GM21390 (cell line): ENCODE measurements at regions not wholly inside any gene's neighbourhood (a gene's known extent, or its start where the extent isn't known, plus 50 kb on each side); places are given as distances from the start of the nearest gene placed in this dataset.

Experiments
- ATAC-seq: cut with Tn5 transposase; IDR thresholded peaks from one replicate; pipeline ENCODE4 v1.9.1; 2021; ENCODE audit not compliant: unreplicated experiment

DNA sequence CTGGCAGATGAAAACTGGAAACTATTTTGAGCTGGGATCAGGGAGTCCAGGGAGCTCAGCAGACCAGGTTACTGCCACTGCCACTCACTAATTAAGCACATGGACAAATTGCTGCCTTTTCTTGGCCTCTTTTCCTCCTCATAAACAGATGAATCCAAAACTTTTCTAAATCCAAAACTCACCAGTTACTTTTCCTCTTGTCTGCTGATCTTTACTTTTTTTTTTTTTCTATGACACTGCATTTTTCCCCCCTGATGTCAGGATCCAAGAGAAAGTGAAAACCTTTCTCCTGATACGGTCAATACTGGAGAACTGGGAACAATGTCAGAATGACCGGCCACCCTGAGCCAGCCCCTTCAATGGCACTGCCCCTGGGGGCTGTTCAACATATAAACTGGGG is 405.8 kb downstream of the DUSP10 start:
- no peak for ATAC-seq

- ATAC-seq: no peak
Measured at GRCh38 chr1:221337106-221337505, 404.8 kb downstream of the DUSP10 start.

- ATAC-seq: no peak
Measured at GRCh38 chr1:221343136-221343535, 398.8 kb downstream of the DUSP10 start.

DNA sequence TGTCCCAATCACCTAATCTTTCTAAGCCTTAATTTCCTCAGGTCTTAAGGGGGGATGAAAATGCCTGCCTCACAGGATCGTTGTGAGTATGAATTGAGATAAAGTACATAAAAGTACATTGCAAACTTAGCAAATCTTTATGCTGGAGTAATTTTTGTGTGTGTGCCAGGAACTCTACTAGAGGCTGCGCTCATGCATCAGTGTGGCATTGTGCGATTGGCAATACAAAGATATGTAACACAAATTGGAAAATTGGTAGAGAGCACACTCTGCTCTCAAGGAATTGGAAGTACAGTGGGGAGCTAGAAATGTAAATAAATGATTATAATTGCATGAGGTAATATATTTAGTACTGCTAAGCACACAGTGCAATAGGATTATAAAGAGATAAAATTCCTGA is 398.3 kb downstream of the DUSP10 start:
- ATAC-seq: no peak

DNA sequence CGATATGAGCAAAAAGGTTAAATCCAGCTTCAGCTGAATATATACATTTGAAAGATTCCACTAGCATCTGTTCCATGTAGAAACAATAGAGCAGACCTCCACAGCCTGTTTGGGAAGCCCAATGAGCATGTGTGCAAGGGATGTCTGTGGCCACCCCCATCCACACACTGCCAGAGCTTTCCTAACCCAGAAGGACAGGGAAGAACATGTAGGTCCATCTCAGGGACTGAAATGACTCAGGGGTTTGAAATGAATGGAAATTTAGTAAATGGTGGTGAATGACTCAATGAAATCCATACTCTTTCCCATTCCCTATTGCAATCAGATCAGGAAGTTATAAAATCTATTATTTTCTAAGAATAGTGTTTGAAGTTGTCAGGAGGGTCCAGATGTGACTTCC is 397.2 kb downstream of the DUSP10 start:
- no peak for ATAC-seq

DNA sequence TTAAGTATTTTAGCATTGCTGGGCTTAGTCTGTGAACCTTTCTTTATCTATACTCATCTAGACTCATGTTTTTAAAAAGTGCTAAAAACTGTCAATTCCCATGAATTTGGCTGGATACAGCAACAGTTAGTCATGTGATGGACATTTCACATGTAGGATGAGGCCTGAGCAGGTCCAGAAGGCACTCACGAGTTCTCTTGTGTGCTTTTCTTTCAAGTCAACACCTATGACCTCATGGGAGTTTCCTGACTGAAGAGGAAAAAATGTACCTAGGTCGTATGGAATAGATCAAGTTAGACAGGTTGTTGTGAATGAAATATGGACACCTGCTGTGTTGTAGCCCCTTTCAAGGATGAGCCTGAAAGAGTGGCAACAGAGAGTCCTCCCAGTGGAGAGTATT is 394.2 kb downstream of the DUSP10 start:
- ATAC-seq: no peak

GRCh38 chr1:221350091-221350490 is 391.8 kb downstream of the DUSP10 start:
- ATAC-seq: no peak

GRCh38 chr1:221356693-221357092 is 385.2 kb downstream of the DUSP10 start:
- ATAC-seq: no peak

- no peak for ATAC-seq
Measured at GRCh38 chr1:221363039-221363438, 378.9 kb downstream of the DUSP10 start.

GRCh38 chr1:221366495-221367110 is 375.3 kb downstream of the DUSP10 start:
- ATAC-seq: no peak

GRCh38 chr1:221371705-221372104 is 370.2 kb downstream of the DUSP10 start:
- no peak for ATAC-seq

DNA sequence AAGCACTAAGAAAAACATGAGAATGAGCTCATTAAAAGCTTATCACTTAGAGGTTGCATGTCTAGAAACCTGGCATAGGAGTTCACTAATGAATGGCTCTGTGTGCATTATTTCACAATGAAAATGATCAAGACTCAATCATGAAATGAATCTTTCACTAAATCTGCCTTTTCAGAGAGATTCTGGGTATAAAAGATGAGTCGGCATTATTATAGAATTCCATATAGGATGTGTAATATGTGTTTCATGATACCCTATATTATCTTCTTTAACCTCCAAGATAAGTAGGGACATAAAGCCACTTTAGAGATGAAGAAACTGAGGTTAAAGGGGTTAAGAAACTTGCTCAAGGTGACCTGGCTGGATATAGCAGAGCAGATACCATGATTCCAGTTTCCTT is 368.1 kb downstream of the DUSP10 start:
- ATAC-seq: no peak

- no peak for ATAC-seq
Measured at GRCh38 chr1:221376286-221376685, 365.6 kb downstream of the DUSP10 start.

DNA sequence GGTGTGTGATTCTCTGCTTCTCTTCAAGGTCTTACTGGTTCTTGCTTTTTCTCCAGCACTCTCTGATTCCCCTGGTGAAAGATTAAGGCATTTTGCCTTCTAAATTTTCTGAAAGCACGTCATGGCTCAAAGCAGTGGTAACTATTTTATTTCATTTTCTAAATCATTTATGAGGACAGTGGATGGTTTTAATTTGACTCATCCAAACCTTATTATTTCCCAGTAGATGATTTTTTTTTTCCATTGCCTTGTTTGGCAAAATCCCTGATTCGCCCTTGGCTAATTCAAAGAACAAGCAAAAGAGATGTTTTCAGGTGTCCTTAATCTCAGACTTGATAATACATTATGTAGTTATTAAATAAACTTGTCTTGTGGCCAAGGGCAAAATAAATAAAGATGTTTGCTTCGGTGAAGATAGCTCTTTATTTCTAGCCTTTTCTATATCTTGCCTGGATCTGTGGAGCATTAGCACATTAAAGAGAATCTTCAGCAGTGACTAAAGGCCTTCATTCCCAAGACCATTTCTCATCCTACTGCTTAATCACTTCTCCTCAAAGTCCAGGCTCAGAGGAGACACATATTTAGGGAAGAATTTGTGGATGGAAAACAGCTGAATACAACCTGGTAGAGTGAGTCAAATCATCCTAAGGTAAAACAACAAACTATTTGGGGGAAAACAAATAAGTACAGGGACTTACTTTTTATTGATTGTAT is 359.8 kb downstream of the DUSP10 start:
- no peak for ATAC-seq

- no peak for ATAC-seq
Measured at GRCh38 chr1:221392453-221392852, 349.4 kb downstream of the DUSP10 start.

GRCh38 chr1:221394011-221394544 is 347.8 kb downstream of the DUSP10 start:
- no peak for ATAC-seq

DNA sequence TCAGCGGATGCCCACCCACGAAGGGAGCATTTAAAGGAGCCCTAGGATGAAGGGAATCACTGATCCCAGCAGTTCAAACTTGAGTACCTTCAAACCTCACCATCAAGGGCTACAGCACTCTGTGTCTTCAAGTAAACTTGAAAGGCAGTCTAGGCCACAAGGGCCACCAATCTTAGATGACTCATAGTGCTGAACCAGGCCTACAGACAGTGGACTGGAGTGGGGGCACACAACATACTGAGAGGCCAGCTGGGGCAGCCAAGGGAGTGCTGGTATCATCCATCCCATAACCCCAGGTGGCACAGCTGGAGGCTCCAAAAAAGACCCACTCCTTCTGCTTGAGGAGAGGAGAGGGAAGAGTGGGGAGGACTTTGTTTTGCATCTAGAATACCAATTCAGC is 345.4 kb downstream of the DUSP10 start:
- no peak for ATAC-seq

DNA sequence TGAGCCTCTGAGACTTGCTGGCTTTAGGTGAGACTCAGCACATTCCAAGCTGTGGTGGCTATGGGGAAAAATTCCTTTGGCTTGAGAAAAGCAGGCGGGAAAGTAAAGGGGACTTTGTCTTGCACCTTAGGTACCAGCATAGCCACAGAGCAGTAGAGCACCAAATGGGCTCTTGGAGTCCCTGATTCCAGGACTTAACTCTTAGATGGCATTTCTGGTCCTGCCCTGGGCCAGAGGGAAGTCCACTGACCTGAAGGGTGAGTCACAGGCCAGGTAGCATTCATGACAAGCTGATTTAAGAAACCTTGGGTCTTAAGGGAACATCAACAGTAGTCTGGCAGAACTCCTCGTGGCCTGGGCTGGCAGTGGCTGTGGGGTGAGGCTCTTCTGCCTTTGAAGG is 344.7 kb downstream of the DUSP10 start:
- no peak for ATAC-seq

DNA sequence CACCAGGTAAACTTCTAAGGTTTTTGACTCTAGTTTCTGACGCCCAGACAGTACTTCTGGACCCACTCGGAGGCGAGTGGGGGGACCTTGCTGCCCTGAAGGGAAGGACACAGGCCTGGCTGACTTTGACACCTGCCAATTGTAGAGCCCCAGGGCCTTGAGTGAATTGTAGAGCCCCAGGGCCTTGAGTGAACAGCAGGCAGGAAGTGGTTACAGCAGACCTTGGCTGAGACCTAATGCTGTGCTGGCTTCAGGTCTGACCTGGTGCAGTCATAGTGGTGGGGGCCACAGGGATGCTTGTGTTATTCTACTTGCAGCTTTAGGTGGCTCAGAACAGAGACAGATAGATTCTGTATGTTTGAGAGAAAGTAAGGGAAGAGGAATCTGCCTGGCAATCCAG is 344.3 kb downstream of the DUSP10 start:
- ATAC-seq: no peak

GRCh38 chr1:221405146-221405545 is 336.7 kb downstream of the DUSP10 start:
- no peak for ATAC-seq

- ATAC-seq: no peak
Measured at GRCh38 chr1:221408117-221408803, 333.6 kb downstream of the DUSP10 start.

- no peak for ATAC-seq
Measured at GRCh38 chr1:221411283-221411682, 330.6 kb downstream of the DUSP10 start.
